Retinal pigment epithelial cell (primary cell): ENCODE measurements at regions not wholly inside any gene's neighbourhood (a gene's known extent, or its start where the extent isn't known, plus 50 kb on each side); places are given as distances from the start of the nearest gene placed in this dataset.

ENCODE experiments used
- DNase-seq: peaks from one replicate; pipeline ENCODE4 v3.0.0-alpha.2; 2010; ENCODE audit warnings: low read depth
- H3K4me3 ChIP-seq: 2 replicates; pipeline ENCODE4 v1.5.1; 2011; ENCODE audit warnings: mild to moderate bottlenecking, low read length, control low read depth, moderate library complexity
- TF ChIP-seq, protein P1 (sequence below): conservative IDR thresholded peaks from 2 replicates; pipeline ENCODE4 v1.5.1; 2011; ENCODE audit warnings: low read depth, low read length, control low read depth, inconsistent platforms

DNA sequence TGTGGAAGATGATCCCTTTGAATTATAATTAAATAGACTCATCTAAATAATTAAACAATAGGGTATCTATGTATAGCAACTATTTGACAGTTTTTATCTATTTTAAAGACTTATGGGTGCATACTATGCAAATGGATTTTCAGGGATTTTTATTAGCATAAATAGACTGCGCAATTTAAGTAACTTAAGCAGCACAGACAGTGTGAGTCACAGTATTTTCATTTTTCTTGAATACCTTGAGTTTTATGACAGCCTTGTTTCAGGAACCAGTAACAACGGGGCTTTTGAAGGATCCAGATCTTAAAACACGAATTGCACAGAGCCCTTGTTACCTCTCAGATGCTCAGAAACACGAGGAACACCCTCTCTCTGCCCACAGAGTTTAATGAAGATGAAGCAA, 175.5 kb upstream of the CD96 start:
- no peak for DNase-seq
- H3K4me3 ChIP-seq, result no peak overlapping the region
- TF ChIP-seq, protein P1, sequence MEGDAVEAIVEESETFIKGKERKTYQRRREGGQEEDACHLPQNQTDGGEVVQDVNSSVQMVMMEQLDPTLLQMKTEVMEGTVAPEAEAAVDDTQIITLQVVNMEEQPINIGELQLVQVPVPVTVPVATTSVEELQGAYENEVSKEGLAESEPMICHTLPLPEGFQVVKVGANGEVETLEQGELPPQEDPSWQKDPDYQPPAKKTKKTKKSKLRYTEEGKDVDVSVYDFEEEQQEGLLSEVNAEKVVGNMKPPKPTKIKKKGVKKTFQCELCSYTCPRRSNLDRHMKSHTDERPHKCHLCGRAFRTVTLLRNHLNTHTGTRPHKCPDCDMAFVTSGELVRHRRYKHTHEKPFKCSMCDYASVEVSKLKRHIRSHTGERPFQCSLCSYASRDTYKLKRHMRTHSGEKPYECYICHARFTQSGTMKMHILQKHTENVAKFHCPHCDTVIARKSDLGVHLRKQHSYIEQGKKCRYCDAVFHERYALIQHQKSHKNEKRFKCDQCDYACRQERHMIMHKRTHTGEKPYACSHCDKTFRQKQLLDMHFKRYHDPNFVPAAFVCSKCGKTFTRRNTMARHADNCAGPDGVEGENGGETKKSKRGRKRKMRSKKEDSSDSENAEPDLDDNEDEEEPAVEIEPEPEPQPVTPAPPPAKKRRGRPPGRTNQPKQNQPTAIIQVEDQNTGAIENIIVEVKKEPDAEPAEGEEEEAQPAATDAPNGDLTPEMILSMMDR, result no peak

DNA sequence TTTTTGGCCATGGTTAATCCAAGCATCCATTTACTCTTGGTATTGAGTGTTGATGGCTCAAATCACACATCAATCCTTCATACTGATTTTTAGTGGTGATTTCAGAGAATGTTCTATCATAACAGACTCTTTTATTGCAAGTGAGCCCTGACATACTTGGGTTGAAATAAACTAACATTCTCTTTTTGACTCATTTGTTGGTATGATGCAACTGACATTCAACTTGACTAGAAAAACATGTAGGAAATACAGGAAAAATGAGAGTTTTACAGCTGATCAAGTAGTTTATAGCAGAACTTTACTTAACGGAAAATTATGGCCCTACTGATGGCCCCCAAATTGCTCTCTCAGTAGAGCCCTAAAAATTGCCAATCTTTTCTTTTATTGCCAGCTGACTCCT, 173.9 kb upstream of the CD96 start:
- no peak for DNase-seq
- TF ChIP-seq, protein P1, result no peak

GRCh38 chr3:111369958-111370357, 172.0 kb upstream of the CD96 start:
- TF ChIP-seq, protein P1, result no peak
- DNase-seq, result no peak
- no peak overlapping the region for H3K4me3 ChIP-seq

More for the DNA sequence above, 173.9 kb upstream of the CD96 start:
- no peak overlapping the region for H3K4me3 ChIP-seq

DNA sequence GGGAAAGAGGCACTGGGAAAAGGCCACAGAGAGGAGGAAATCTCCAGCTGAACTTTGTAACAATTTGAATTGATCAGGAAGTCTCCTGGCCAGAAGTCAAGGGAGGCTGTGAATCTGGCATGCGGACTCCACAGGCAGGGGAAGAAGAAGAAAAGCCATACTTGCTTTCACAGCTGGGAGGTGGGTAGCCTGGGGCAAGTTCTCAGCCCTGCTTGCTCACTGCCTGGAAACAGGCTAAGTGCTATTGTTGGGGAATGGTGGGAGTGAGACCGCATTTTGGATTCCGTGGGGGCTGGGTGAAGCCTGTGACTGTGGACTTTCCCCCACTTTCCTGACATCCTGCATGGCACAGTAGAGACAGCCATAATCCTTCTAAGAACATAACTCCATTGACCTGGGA, 168.8 kb upstream of the CD96 start:
- TF ChIP-seq, protein P1, result no peak
- H3K4me3 ChIP-seq, result no peak overlapping the region
- no peak for DNase-seq

DNA sequence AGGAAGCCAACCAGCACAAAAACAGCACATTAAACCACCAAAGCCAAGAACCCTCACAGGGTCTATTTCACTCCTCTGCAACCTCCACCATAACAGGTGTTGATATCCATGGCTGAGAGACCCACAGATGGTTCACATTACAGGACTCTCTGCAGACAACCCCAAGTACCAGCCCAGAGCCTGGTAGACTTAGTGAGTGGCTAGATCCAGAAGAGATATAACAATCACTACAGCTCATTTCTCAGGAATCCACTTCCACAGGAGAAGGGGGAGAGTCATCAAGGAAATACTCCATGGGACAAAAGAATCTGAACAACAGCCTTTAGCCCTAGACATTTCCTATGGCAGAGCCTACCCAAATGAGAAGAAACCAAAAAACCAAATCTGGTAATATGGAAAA, 168.1 kb upstream of the CD96 start:
- TF ChIP-seq, protein P1, result no peak
- DNase-seq, result no peak
- H3K4me3 ChIP-seq, result no peak overlapping the region

GRCh38 chr3:111385971-111386495, 156.0 kb upstream of the CD96 start:
- TF ChIP-seq, protein P1, result no peak
- no peak overlapping the region for H3K4me3 ChIP-seq
- DNase-seq, result no peak

DNA sequence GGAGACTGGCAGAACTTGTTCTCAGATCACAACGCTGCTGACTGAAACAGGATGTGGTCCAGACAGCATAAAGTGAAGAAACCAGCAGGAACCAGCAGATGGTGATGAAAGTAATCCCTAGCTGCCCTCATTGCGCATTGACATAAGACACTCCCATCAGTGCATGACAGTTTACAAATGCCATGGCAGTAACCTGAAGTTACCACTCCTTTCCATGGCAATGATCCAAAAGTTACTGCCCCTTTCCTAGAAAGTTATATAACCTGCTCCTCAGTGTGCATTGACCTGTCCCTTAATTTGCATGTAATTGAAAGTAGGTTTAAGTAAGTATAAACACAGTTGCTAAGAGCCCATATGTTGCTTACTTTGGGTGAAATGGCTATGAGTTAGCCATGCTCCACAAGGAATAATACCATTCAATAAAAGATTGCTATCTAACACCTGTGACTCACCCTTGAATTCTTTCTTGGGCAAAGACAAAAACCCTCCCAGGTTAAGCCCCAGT, 149.1 kb upstream of the CD96 start:
- TF ChIP-seq, protein P1, result no peak
- peak; percentile 2 for DNase-seq
- no peak overlapping the region for H3K4me3 ChIP-seq
